HG02678 (cell line): ENCODE measurements at regions not wholly inside any gene's neighbourhood (a gene's known extent, or its start where the extent isn't known, plus 50 kb on each side); places are given as distances from the start of the nearest gene placed in this dataset.
"Not testable (repeated sequence)": the region's sequence is repeated elsewhere in the genome, so short reads cannot be mapped to it uniquely, and the experiment has no call there.

Experiments
- ATAC-seq: cut with Tn5 transposase; IDR thresholded peaks from one replicate; pipeline ENCODE4 v1.9.1; 2021; ENCODE audit warnings: mild to moderate bottlenecking, moderate library complexity; ENCODE audit not compliant: unreplicated experiment

GRCh38 chr15:47885920-47886319, 168.6 kb downstream of the SEMA6D start:
- ATAC-seq: no peak

- no peak for ATAC-seq
These were observed 170.0 kb downstream of the SEMA6D start for GRCh38 chr15:47887241-47887800.

- no peak for ATAC-seq
These were observed 171.2 kb downstream of the SEMA6D start for GRCh38 chr15:47888385-47889100.

GRCh38 chr15:47890397-47891150, 173.3 kb downstream of the SEMA6D start:
- ATAC-seq: no peak

GRCh38 chr15:47897525-47897924, 180.2 kb downstream of the SEMA6D start:
- no peak for ATAC-seq

- ATAC-seq: no peak
These were observed 183.4 kb downstream of the SEMA6D start for GRCh38 chr15:47900751-47901150.

GRCh38 chr15:47903368-47903767, 186.1 kb downstream of the SEMA6D start:
- ATAC-seq: no peak

GRCh38 chr15:47908486-47908885, 191.2 kb downstream of the SEMA6D start:
- ATAC-seq: no peak

GRCh38 chr15:47908950-47909670, 191.8 kb downstream of the SEMA6D start:
- no peak for ATAC-seq

- ATAC-seq: not testable (repeated sequence)
These were observed 195.6 kb downstream of the SEMA6D start for GRCh38 chr15:47912910-47913309.

- no peak for ATAC-seq
These were observed 200.6 kb downstream of the SEMA6D start for GRCh38 chr15:47917881-47918280.

- no peak for ATAC-seq
These were observed 201.6 kb downstream of the SEMA6D start for GRCh38 chr15:47918877-47919276.

- no peak for ATAC-seq
These were observed 196.4 kb upstream of the SLC24A5 start for GRCh38 chr15:47924381-47924780.

GRCh38 chr15:47929138-47929803, 191.5 kb upstream of the SLC24A5 start:
- no peak for ATAC-seq

GRCh38 chr15:47932261-47932660, 188.5 kb upstream of the SLC24A5 start:
- no peak for ATAC-seq

GRCh38 chr15:47932951-47933641, 187.7 kb upstream of the SLC24A5 start:
- ATAC-seq: no peak

GRCh38 chr15:47933865-47934264, 186.9 kb upstream of the SLC24A5 start:
- no peak for ATAC-seq

GRCh38 chr15:47934342-47934741, 186.4 kb upstream of the SLC24A5 start:
- ATAC-seq: no peak

- no peak for ATAC-seq
These were observed 183.0 kb upstream of the SLC24A5 start for GRCh38 chr15:47937834-47938233.

GRCh38 chr15:47944637-47945288, 176.0 kb upstream of the SLC24A5 start:
- ATAC-seq: no peak
